Hepatocyte (in vitro differentiated cells): ENCODE measurements at regions not wholly inside any gene's neighbourhood (a gene's known extent, or its start where the extent isn't known, plus 50 kb on each side); places are given as distances from the start of the nearest gene placed in this dataset.

Experiments
- EZH2 ChIP-seq: fragments of 200-600 bp; sonication (generic); IDR thresholded peaks from 2 replicates; pipeline ENCODE4 v1.6.1; 2016; ENCODE audit warnings: antibody characterized with exemption, mild to moderate bottlenecking, borderline replicate concordance
- TF ChIP-seq, protein P1 (sequence below): fragments of 200-600 bp; sonication (generic); IDR thresholded peaks from 2 replicates; pipeline ENCODE4 v1.5.1; 2016; ENCODE audit warnings: antibody characterized with exemption, mild to moderate bottlenecking; ENCODE audit not compliant: poor library complexity

DNA sequence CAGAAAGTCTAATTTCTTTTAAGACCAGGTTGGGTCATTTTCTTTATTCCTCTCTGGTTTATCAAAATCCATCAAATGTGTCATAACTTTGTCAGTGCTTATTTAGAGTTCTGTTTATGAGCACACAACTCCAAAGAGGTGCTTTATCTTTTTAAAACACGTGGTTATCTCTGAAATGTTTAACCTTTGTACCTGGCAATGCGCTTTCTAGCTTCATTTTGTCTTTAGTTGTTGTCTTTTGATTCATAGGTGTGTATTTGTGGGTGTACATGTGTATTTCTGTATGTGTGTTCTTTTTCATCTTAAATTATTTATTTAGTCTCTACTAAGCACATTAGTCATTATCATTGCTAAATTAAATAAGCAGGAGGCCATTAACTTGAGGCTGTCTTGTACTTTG lies 251.4 kb downstream of the JRKL start:
- TF ChIP-seq, protein P1, sequence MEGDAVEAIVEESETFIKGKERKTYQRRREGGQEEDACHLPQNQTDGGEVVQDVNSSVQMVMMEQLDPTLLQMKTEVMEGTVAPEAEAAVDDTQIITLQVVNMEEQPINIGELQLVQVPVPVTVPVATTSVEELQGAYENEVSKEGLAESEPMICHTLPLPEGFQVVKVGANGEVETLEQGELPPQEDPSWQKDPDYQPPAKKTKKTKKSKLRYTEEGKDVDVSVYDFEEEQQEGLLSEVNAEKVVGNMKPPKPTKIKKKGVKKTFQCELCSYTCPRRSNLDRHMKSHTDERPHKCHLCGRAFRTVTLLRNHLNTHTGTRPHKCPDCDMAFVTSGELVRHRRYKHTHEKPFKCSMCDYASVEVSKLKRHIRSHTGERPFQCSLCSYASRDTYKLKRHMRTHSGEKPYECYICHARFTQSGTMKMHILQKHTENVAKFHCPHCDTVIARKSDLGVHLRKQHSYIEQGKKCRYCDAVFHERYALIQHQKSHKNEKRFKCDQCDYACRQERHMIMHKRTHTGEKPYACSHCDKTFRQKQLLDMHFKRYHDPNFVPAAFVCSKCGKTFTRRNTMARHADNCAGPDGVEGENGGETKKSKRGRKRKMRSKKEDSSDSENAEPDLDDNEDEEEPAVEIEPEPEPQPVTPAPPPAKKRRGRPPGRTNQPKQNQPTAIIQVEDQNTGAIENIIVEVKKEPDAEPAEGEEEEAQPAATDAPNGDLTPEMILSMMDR, result no peak
- no peak for TF ChIP-seq EZH2
